SK-N-SH treated with all-trans-retinoic acid at 6 μM for 48 hours (cell line): ENCODE measurements at regions not wholly inside any gene's neighbourhood (a gene's known extent, or its start where the extent isn't known, plus 50 kb on each side); places are given as distances from the start of the nearest gene placed in this dataset.

ENCODE experiments used
- ATAC-seq: fragments of 200-7000 bp; cut with Tn5 transposase; 3 replicates; pipeline ENCODE4 v1.9.1; 2020; ENCODE audit warnings: mild to moderate bottlenecking, moderate library complexity
- ARNTL ChIP-seq: fragments of 450-650 bp; formaldehyde crosslinking; IDR thresholded peaks from 2 replicates; pipeline ENCODE4 v1.5.0; 2020; ENCODE audit warnings: low read depth, mild to moderate bottlenecking, moderate library complexity, borderline replicate concordance
- BACH2 ChIP-seq: fragments of 250-450 bp; sonication (Bioruptor Pico); IDR thresholded peaks from 2 replicates; pipeline ENCODE4 v1.9.0; 2021; ENCODE audit warnings: mild to moderate bottlenecking, borderline replicate concordance
- CSDC2 ChIP-seq: fragments of 250-450 bp; sonication (Bioruptor Pico); IDR thresholded peaks from 2 replicates; pipeline ENCODE4 v1.5.0; 2020; ENCODE audit warnings: mild to moderate bottlenecking, moderate library complexity
- ESRRG ChIP-seq: fragments of 250-450 bp; sonication (Bioruptor Pico); IDR thresholded peaks from 2 replicates; pipeline ENCODE4 v1.6.1; 2021; ENCODE audit warnings: mild to moderate bottlenecking
- GLIS3 ChIP-seq: fragments of 250-450 bp; sonication (Bioruptor Pico); IDR thresholded peaks from 2 replicates; pipeline ENCODE4 v1.5.0; 2020; ENCODE audit warnings: mild to moderate bottlenecking, moderate library complexity
- ISL1 ChIP-seq: fragments of 250-450 bp; sonication (Bioruptor Pico); IDR thresholded peaks from 2 replicates; pipeline ENCODE4 v2.1.2; 2022; ENCODE audit warnings: mild to moderate bottlenecking, moderate library complexity
- OSR1 ChIP-seq: fragments of 250-450 bp; sonication (Bioruptor Pico); IDR thresholded peaks from 2 replicates; pipeline ENCODE4 v1.8.0; 2022; ENCODE audit warnings: moderate library complexity, mild to moderate bottlenecking, inconsistent platforms
- PPARA ChIP-seq: fragments of 250-450 bp; sonication (Bioruptor Pico); IDR thresholded peaks from 2 replicates; pipeline ENCODE4 v1.5.0; 2020; ENCODE audit warnings: mild to moderate bottlenecking, borderline replicate concordance
- RARB ChIP-seq: fragments of 250-450 bp; sonication (Bioruptor Pico); IDR thresholded peaks from 2 replicates; pipeline ENCODE4 v1.8.0; 2021; ENCODE audit warnings: mild to moderate bottlenecking, moderate library complexity
- SNAI2 ChIP-seq: fragments of 250-450 bp; sonication (Bioruptor Pico); IDR thresholded peaks from 2 replicates; pipeline ENCODE4 v1.5.0; 2020; ENCODE audit warnings: mild to moderate bottlenecking, moderate library complexity
- TCF4 ChIP-seq: fragments of 250-450 bp; sonication (Bioruptor Pico); IDR thresholded peaks from 2 replicates; pipeline ENCODE4 v1.8.0; 2021; ENCODE audit warnings: mild to moderate bottlenecking, moderate library complexity, borderline replicate concordance
- TOX ChIP-seq: fragments of 250-450 bp; sonication (Bioruptor Pico); IDR thresholded peaks from 2 replicates; pipeline ENCODE4 v1.8.0; 2021; ENCODE audit warnings: mild to moderate bottlenecking, moderate library complexity, borderline replicate concordance
- ZFP3 ChIP-seq: fragments of 250-450 bp; sonication (Bioruptor Pico); IDR thresholded peaks from 2 replicates; pipeline ENCODE4 v1.5.0; 2020; ENCODE audit warnings: mild to moderate bottlenecking, moderate library complexity
- ZFP30 ChIP-seq: fragments of 450-650 bp; formaldehyde crosslinking; IDR thresholded peaks from 2 replicates; pipeline ENCODE4 v1.5.0; 2022; ENCODE audit warnings: mild to moderate bottlenecking, moderate library complexity
- ZNF565 ChIP-seq: fragments of 450-650 bp; formaldehyde crosslinking; conservative IDR thresholded peaks from 2 replicates; pipeline ENCODE4 v1.5.0; 2020; ENCODE audit warnings: low read depth, mild to moderate bottlenecking, moderate library complexity
- ZNF70 ChIP-seq: fragments of 450-650 bp; formaldehyde crosslinking; IDR thresholded peaks from 2 replicates; pipeline ENCODE4 v1.5.0; 2020; ENCODE audit warnings: mild to moderate bottlenecking, moderate library complexity
- ZNF8 ChIP-seq: fragments of 450-650 bp; formaldehyde crosslinking; IDR thresholded peaks from 2 replicates; pipeline ENCODE4 v1.5.0; 2020; ENCODE audit warnings: mild to moderate bottlenecking, moderate library complexity
- TF ChIP-seq, protein P1 (sequence below): fragments of 250-450 bp; sonication (Bioruptor Pico); IDR thresholded peaks from 2 replicates; pipeline ENCODE4 v1.8.0; 2021; ENCODE audit warnings: low read depth, mild to moderate bottlenecking, moderate library complexity, borderline replicate concordance
- TF ChIP-seq, protein P2 (sequence below): fragments of 250-450 bp; sonication (Bioruptor Pico); IDR thresholded peaks from 2 replicates; pipeline ENCODE4 v1.5.1; 2020; ENCODE audit warnings: low read depth, mild to moderate bottlenecking, moderate library complexity
- TF ChIP-seq, protein P3 (sequence below): fragments of 250-450 bp; sonication (Bioruptor Pico); IDR thresholded peaks from 2 replicates; pipeline ENCODE4 v1.8.0; 2020; ENCODE audit warnings: mild to moderate bottlenecking, moderate library complexity, borderline replicate concordance
- TF ChIP-seq, protein P4 (sequence below): fragments of 250-450 bp; sonication (Bioruptor Pico); IDR thresholded peaks from 2 replicates; pipeline ENCODE4 v1.5.0; 2020; ENCODE audit warnings: mild to moderate bottlenecking, moderate library complexity
- TF ChIP-seq, protein P5 (sequence below): fragments of 250-450 bp; sonication (Bioruptor Pico); IDR thresholded peaks from 2 replicates; pipeline ENCODE4 v1.5.1; 2021; ENCODE audit warnings: mild to moderate bottlenecking, moderate library complexity

DNA sequence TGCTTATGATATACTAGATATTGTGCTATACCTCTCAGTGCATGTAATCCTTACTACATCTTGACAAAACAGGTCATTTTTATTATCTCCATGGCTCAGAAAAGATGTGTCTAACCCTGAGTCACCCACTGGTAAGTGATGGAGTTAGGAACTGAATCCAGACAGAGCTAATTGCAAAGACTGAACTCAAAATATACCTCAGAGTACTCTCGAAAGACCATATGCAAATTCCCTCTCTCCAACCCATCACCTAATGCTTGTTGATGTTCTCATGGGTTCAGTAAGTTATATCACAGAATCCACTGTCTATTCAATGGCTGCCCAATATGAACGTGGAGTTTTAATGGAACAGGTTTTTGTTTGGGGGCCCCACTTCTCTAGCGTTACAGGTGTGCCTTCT, 246.0 kb downstream of the PMP22 start (continued):
- TF ChIP-seq, protein P1, sequence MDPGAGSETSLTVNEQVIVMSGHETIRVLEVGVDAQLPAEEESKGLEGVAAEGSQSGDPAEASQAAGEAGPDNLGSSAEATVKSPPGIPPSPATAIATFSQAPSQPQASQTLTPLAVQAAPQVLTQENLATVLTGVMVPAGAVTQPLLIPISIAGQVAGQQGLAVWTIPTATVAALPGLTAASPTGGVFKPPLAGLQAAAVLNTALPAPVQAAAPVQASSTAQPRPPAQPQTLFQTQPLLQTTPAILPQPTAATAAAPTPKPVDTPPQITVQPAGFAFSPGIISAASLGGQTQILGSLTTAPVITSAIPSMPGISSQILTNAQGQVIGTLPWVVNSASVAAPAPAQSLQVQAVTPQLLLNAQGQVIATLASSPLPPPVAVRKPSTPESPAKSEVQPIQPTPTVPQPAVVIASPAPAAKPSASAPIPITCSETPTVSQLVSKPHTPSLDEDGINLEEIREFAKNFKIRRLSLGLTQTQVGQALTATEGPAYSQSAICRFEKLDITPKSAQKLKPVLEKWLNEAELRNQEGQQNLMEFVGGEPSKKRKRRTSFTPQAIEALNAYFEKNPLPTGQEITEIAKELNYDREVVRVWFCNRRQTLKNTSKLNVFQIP = no peak
- TF ChIP-seq PPARA (CRISPR knock-in tag) (no peak), TOX (CRISPR knock-in tag) (no peak)

DNA sequence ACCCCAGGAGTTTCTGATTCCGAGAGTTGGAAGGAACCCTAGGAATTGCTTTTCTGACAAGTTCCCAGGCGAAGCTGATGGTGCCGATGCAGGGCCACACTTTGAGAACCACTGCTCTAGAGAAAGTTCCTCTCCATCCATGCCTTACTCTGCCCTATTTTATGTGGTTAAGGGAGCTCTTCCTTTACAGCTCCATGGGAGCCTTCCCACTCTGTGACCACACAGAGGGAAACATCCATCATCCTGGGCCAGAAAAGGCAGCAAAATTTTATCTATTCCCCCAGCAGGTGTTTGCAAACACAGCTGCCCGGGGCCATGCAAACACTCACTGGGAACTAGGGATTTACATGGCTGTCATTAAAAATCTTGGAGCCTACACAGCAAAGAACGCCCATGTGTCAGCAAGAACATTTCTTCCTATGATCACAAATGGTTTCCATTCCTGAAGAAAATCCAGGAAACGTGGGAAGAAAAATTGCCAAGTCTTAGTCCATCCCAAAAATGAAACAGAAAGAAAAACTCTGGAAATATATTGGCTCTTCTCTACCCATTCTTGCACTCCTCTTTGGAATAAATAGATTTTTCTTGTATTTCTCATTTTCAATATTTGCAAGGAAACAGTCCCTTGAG, 252.7 kb downstream of the PMP22 start:
- no peak for ATAC-seq
- no peak for TF ChIP-seq GLIS3 (CRISPR knock-in tag)
- TF ChIP-seq ZNF8 (CRISPR knock-in tag) = no peak
- TF ChIP-seq ARNTL = no peak
- TF ChIP-seq, protein P2, sequence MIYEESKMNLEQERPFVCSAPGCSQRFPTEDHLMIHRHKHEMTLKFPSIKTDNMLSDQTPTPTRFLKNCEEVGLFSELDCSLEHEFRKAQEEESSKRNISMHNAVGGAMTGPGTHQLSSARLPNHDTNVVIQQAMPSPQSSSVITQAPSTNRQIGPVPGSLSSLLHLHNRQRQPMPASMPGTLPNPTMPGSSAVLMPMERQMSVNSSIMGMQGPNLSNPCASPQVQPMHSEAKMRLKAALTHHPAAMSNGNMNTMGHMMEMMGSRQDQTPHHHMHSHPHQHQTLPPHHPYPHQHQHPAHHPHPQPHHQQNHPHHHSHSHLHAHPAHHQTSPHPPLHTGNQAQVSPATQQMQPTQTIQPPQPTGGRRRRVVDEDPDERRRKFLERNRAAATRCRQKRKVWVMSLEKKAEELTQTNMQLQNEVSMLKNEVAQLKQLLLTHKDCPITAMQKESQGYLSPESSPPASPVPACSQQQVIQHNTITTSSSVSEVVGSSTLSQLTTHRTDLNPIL (CRISPR knock-in tag) = no peak
- TF ChIP-seq, protein P3, sequence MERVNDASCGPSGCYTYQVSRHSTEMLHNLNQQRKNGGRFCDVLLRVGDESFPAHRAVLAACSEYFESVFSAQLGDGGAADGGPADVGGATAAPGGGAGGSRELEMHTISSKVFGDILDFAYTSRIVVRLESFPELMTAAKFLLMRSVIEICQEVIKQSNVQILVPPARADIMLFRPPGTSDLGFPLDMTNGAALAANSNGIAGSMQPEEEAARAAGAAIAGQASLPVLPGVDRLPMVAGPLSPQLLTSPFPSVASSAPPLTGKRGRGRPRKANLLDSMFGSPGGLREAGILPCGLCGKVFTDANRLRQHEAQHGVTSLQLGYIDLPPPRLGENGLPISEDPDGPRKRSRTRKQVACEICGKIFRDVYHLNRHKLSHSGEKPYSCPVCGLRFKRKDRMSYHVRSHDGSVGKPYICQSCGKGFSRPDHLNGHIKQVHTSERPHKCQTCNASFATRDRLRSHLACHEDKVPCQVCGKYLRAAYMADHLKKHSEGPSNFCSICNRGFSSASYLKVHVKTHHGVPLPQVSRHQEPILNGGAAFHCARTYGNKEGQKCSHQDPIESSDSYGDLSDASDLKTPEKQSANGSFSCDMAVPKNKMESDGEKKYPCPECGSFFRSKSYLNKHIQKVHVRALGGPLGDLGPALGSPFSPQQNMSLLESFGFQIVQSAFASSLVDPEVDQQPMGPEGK (CRISPR knock-in tag) = no peak
- no peak for TF ChIP-seq ISL1 (CRISPR knock-in tag)
- TF ChIP-seq BACH2 (CRISPR knock-in tag) = no peak
- TF ChIP-seq, protein P1 = no peak
- TF ChIP-seq, protein P4, sequence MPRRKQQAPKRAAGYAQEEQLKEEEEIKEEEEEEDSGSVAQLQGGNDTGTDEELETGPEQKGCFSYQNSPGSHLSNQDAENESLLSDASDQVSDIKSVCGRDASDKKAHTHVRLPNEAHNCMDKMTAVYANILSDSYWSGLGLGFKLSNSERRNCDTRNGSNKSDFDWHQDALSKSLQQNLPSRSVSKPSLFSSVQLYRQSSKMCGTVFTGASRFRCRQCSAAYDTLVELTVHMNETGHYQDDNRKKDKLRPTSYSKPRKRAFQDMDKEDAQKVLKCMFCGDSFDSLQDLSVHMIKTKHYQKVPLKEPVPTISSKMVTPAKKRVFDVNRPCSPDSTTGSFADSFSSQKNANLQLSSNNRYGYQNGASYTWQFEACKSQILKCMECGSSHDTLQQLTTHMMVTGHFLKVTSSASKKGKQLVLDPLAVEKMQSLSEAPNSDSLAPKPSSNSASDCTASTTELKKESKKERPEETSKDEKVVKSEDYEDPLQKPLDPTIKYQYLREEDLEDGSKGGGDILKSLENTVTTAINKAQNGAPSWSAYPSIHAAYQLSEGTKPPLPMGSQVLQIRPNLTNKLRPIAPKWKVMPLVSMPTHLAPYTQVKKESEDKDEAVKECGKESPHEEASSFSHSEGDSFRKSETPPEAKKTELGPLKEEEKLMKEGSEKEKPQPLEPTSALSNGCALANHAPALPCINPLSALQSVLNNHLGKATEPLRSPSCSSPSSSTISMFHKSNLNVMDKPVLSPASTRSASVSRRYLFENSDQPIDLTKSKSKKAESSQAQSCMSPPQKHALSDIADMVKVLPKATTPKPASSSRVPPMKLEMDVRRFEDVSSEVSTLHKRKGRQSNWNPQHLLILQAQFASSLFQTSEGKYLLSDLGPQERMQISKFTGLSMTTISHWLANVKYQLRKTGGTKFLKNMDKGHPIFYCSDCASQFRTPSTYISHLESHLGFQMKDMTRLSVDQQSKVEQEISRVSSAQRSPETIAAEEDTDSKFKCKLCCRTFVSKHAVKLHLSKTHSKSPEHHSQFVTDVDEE = no peak
- no peak for TF ChIP-seq ZNF70 (CRISPR knock-in tag)
- TF ChIP-seq TCF4 (CRISPR knock-in tag) = no peak
- TF ChIP-seq ESRRG (CRISPR knock-in tag) = no peak
- TF ChIP-seq CSDC2 (CRISPR knock-in tag) = no peak
- no peak for TF ChIP-seq ZFP3 (CRISPR knock-in tag)
- no peak for TF ChIP-seq ZFP30
- no peak for TF ChIP-seq OSR1 (CRISPR knock-in tag)
- no peak for TF ChIP-seq RARB (CRISPR knock-in tag)

DNA sequence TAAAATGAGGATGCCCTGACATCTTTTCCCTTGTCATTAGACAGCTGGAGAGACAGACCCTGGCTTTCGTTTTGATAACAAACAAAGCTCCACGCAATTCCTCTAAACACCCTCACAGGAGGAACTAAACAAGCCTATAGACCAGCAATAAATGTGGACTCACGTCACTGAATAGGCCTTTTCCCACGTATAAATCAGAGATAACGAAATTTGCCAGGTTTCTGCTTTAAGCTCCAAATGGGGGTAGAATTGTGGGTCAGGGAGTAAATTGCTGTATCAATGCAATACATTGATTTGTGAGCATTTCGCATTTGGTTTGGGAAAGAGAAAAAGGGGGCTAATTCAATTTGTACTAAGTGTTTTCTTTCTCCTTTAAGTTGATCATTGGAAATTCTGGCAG, 256.0 kb downstream of the PMP22 start:
- no peak for ATAC-seq
- no peak for TF ChIP-seq ZFP30
- TF ChIP-seq BACH2 (CRISPR knock-in tag) = no peak
- no peak for TF ChIP-seq ZNF565 (CRISPR knock-in tag)
- TF ChIP-seq ESRRG (CRISPR knock-in tag) = no peak
- TF ChIP-seq ISL1 (CRISPR knock-in tag) = no peak
- TF ChIP-seq OSR1 (CRISPR knock-in tag) = no peak
- TF ChIP-seq ZNF70 (CRISPR knock-in tag) = no peak
- TF ChIP-seq, protein P5, sequence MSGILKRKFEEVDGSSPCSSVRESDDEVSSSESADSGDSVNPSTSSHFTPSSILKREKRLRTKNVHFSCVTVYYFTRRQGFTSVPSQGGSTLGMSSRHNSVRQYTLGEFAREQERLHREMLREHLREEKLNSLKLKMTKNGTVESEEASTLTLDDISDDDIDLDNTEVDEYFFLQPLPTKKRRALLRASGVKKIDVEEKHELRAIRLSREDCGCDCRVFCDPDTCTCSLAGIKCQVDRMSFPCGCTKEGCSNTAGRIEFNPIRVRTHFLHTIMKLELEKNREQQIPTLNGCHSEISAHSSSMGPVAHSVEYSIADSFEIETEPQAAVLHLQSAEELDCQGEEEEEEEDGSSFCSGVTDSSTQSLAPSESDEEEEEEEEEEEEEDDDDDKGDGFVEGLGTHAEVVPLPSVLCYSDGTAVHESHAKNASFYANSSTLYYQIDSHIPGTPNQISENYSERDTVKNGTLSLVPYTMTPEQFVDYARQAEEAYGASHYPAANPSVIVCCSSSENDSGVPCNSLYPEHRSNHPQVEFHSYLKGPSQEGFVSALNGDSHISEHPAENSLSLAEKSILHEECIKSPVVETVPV (CRISPR knock-in tag) = no peak
- TF ChIP-seq SNAI2 = no peak
- TF ChIP-seq, protein P1 = no peak
- TF ChIP-seq RARB (CRISPR knock-in tag) = no peak
- TF ChIP-seq ZNF8 (CRISPR knock-in tag) = no peak
- no peak for TF ChIP-seq ZFP3 (CRISPR knock-in tag)
- no peak for TF ChIP-seq TCF4 (CRISPR knock-in tag)
- TF ChIP-seq, all 23 proteins: peak for 0
